GM18909 (cell line): ENCODE measurements at regions not wholly inside any gene's neighbourhood (a gene's known extent, or its start where the extent isn't known, plus 50 kb on each side); places are given as distances from the start of the nearest gene placed in this dataset.
"Not testable (repeated sequence)": the region's sequence is repeated elsewhere in the genome, so short reads cannot be mapped to it uniquely, and the experiment has no call there.

Experiments used
- ATAC-seq: cut with Tn5 transposase; IDR thresholded peaks from one replicate; pipeline ENCODE4 v1.9.1; 2021; ENCODE audit warnings: mild to moderate bottlenecking; ENCODE audit not compliant: unreplicated experiment, poor library complexity

- ATAC-seq = no peak
These were observed 218.4 kb downstream of the ADAMTS15 start for GRCh38 chr11:130666781-130667251.

- ATAC-seq = no peak
These were observed 220.3 kb downstream of the ADAMTS15 start for GRCh38 chr11:130668751-130669150.

- no peak for ATAC-seq
These were observed 221.8 kb downstream of the ADAMTS15 start for GRCh38 chr11:130670200-130670599.

GRCh38 chr11:130671801-130672700, 223.6 kb downstream of the ADAMTS15 start:
- ATAC-seq = no peak

GRCh38 chr11:130672911-130673310, 224.5 kb downstream of the ADAMTS15 start:
- ATAC-seq = no peak

GRCh38 chr11:130673698-130674097, 225.3 kb downstream of the ADAMTS15 start:
- ATAC-seq = no peak

GRCh38 chr11:130674686-130675308, 226.4 kb downstream of the ADAMTS15 start:
- no peak for ATAC-seq

- ATAC-seq = no peak
These were observed 227.0 kb downstream of the ADAMTS15 start for GRCh38 chr11:130675371-130675821.

- no peak for ATAC-seq
These were observed 227.5 kb downstream of the ADAMTS15 start for GRCh38 chr11:130675917-130676316.

GRCh38 chr11:130677486-130678153, 229.2 kb downstream of the ADAMTS15 start:
- ATAC-seq = no peak

GRCh38 chr11:130679247-130679646, 230.8 kb downstream of the ADAMTS15 start:
- ATAC-seq = no peak

- not testable (repeated sequence) for ATAC-seq
These were observed 233.8 kb downstream of the SNX19 start for GRCh38 chr11:130682471-130682870.

- no peak for ATAC-seq
These were observed 226.9 kb downstream of the SNX19 start for GRCh38 chr11:130689222-130689908.

- ATAC-seq = no peak
These were observed 224.7 kb downstream of the SNX19 start for GRCh38 chr11:130691581-130691980.

GRCh38 chr11:130692220-130692619, 224.1 kb downstream of the SNX19 start:
- no peak for ATAC-seq

GRCh38 chr11:130693543-130693942, 222.7 kb downstream of the SNX19 start:
- ATAC-seq = no peak

GRCh38 chr11:130694488-130695045, 221.7 kb downstream of the SNX19 start:
- no peak for ATAC-seq

GRCh38 chr11:130698174-130698573, 218.1 kb downstream of the SNX19 start:
- ATAC-seq = no peak

GRCh38 chr11:130699561-130699960, 216.7 kb downstream of the SNX19 start:
- no peak for ATAC-seq

- ATAC-seq = no peak
These were observed 216.2 kb downstream of the SNX19 start for GRCh38 chr11:130700092-130700491.
